ENCODE measurements at regions not wholly inside any gene's neighbourhood (a gene's known extent, or its start where the extent isn't known, plus 50 kb on each side); places are given as distances from the start of the nearest gene placed in this dataset.

DNA sequence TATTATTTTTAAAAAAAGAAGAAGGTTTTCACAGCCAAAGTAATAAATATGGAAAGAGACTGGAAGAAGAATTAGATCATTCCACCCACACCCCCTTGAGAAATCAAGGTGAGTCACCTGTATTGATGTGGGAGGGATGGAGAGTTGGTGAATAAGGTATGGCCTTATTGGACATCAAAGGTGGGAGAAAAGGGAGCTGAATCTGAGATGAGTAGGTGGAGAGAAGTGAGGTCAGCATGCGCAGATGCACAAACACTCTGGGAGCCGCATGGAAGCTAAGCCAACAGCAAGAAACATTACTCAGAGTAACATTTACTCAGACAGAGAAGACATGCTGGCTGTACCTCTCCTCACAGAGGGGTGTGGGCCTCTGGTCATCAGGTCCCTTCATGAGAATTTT, 113.1 kb upstream of the FOXG1 start:
- TF ChIP-seq YY1 (IDR thresholded peaks at IDR 0.05; ENCODE audit: insufficient read depth, insufficient read length) (no peak), ZNF274 (IDR thresholded peaks at IDR 0.05; ENCODE audit: low read depth, low read length) (no peak), SUZ12 (IDR thresholded peaks at IDR 0.05; ENCODE audit: extremely low read depth, insufficient read depth, insufficient read length) (no peak)
